HG03108 (cell line): ENCODE measurements at regions not wholly inside any gene's neighbourhood (a gene's known extent, or its start where the extent isn't known, plus 50 kb on each side); places are given as distances from the start of the nearest gene placed in this dataset.

ENCODE experiments used
- ATAC-seq: cut with Tn5 transposase; IDR thresholded peaks from one replicate; pipeline ENCODE4 v1.9.1; 2021; ENCODE audit warnings: moderate library complexity; ENCODE audit not compliant: unreplicated experiment

GRCh38 chr6:164184410-164184809, 769.9 kb downstream of the QKI start:
- ATAC-seq = no peak

GRCh38 chr6:164183556-164184123, 769.1 kb downstream of the QKI start:
- ATAC-seq = no peak

- no peak for ATAC-seq
Observed at GRCh38 chr6:164178679-164179332, 764.3 kb downstream of the QKI start.

- no peak for ATAC-seq
Observed at GRCh38 chr6:164169355-164169754, 754.8 kb downstream of the QKI start.

- ATAC-seq = no peak
Observed at GRCh38 chr6:164168595-164168994, 754.1 kb downstream of the QKI start.

- no peak for ATAC-seq
Observed at GRCh38 chr6:164167873-164168405, 753.4 kb downstream of the QKI start.

- ATAC-seq = no peak
Observed at GRCh38 chr6:164166996-164167395, 752.5 kb downstream of the QKI start.

GRCh38 chr6:164166515-164166914, 752.0 kb downstream of the QKI start:
- no peak for ATAC-seq

- ATAC-seq = no peak
Observed at GRCh38 chr6:164164876-164165275, 750.4 kb downstream of the QKI start.

- ATAC-seq = no peak
Observed at GRCh38 chr6:164163239-164163638, 748.7 kb downstream of the QKI start.

GRCh38 chr6:164159061-164159460, 744.5 kb downstream of the QKI start:
- ATAC-seq = no peak

GRCh38 chr6:164154588-164154987, 740.1 kb downstream of the QKI start:
- no peak for ATAC-seq

GRCh38 chr6:164152611-164153010, 738.1 kb downstream of the QKI start:
- ATAC-seq = no peak

- no peak for ATAC-seq
Observed at GRCh38 chr6:164151161-164152120, 736.9 kb downstream of the QKI start.

- ATAC-seq = no peak
Observed at GRCh38 chr6:164150232-164150631, 735.7 kb downstream of the QKI start.

GRCh38 chr6:164148788-164149187, 734.3 kb downstream of the QKI start:
- ATAC-seq = no peak

GRCh38 chr6:164144316-164144715, 729.8 kb downstream of the QKI start:
- ATAC-seq = no peak

GRCh38 chr6:164142322-164142721, 727.8 kb downstream of the QKI start:
- ATAC-seq = no peak

- no peak for ATAC-seq
Observed at GRCh38 chr6:164135511-164136132, 721.1 kb downstream of the QKI start.

- ATAC-seq = no peak
Observed at GRCh38 chr6:164133095-164133494, 718.6 kb downstream of the QKI start.

GRCh38 chr6:164130585-164130984, 716.1 kb downstream of the QKI start:
- ATAC-seq = no peak
